ENCODE measurements at regions not wholly inside any gene's neighbourhood (a gene's known extent, or its start where the extent isn't known, plus 50 kb on each side); places are given as distances from the start of the nearest gene placed in this dataset.

DNA sequence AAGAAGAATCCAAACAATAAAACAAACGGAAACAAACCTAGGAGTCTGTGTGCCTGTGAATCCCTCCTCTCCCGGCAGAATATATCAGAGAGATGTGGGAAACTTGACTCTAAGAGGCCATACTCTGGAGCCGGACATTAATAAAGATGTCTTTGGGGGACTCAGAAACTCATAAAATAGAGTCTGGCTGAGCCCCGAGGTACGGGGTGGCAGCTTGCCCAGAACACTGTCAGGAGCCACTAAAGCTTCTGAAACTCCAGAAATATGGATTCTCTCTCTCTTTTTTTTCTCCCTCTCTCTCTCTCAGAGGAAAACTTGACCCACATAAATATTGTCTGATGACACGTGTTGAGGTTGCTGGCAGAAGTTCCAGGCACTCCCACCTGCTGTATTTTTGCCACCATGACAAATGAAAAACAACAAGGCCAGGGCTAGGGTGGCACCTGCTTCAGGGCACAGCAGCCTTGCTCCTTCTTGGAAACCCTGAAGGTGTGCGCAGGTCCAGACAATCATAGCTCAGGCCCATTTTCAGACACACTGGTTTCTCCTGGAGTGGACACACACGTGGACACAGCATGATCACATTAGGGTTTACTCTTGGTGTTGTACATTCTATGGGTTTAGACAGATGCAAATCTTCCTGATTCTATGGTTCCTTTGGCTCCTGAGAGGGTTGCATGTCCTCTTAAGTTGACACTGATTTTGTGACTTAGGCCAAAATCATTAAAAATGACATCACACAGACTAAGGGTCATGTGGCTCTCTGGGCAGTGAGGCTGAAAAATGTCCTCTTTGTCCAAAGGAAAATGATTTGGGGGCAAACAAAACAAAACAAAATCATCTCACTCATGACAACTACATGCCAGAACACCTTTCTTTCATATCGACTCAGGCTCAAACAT lies 282.6 kb upstream of the IRX3 start:
- H3K4me3 ChIP-seq (ENCODE audit: low read length), result no peak overlapping the region
- Mint-ChIP-seq H3K4me3 (no peak overlapping the region), H3K27ac (no peak overlapping the region), H3K4me1 (ENCODE audit: low read depth) (no peaks in the 10 kb centered on the region), H3K9me3 (no peaks in the 10 kb centered on the region), H3K36me3 (ENCODE audit: low read depth) (no peaks in the 10 kb centered on the region), H3K27me3 (no peaks in the 10 kb centered on the region)
- intact Hi-C loops (cut with DNase I, micrococcal nuclease), result no loop called here
- no peaks in the 10 kb centered on the region for H3K36me3 ChIP-seq (ENCODE audit: insufficient read depth, low read length)
- POLR2A ChIA-PET, result no interaction called here
- peaks cover 0 to 13% of the 10 kb centered on the region in 2 experiments for H3K9me3 ChIP-seq (ENCODE audit: control insufficient read depth in 1 of 2, insufficient read depth in 1 of 2, low read length in 2 of 2)
- DNase-seq (no peak), ATAC-seq (ENCODE audit: poor library complexity) (no peak)
- no peaks in the 10 kb centered on the region for H3K27me3 ChIP-seq (ENCODE audit: control insufficient read depth in 1 of 2, insufficient read depth in 2 of 2, low read length in 2 of 2)
- H3K27ac ChIP-seq (ENCODE audit: low read depth in 1 of 2, low read length in 2 of 2), result no peak overlapping the region
- CTCF ChIA-PET, result no interaction called here
- TF ChIP-seq, protein P1, sequence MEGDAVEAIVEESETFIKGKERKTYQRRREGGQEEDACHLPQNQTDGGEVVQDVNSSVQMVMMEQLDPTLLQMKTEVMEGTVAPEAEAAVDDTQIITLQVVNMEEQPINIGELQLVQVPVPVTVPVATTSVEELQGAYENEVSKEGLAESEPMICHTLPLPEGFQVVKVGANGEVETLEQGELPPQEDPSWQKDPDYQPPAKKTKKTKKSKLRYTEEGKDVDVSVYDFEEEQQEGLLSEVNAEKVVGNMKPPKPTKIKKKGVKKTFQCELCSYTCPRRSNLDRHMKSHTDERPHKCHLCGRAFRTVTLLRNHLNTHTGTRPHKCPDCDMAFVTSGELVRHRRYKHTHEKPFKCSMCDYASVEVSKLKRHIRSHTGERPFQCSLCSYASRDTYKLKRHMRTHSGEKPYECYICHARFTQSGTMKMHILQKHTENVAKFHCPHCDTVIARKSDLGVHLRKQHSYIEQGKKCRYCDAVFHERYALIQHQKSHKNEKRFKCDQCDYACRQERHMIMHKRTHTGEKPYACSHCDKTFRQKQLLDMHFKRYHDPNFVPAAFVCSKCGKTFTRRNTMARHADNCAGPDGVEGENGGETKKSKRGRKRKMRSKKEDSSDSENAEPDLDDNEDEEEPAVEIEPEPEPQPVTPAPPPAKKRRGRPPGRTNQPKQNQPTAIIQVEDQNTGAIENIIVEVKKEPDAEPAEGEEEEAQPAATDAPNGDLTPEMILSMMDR (IDR thresholded peaks at IDR 0.05), result no peak
- no peaks in the 10 kb centered on the region for H3K4me1 ChIP-seq (ENCODE audit: insufficient read depth, low read length)

DNA sequence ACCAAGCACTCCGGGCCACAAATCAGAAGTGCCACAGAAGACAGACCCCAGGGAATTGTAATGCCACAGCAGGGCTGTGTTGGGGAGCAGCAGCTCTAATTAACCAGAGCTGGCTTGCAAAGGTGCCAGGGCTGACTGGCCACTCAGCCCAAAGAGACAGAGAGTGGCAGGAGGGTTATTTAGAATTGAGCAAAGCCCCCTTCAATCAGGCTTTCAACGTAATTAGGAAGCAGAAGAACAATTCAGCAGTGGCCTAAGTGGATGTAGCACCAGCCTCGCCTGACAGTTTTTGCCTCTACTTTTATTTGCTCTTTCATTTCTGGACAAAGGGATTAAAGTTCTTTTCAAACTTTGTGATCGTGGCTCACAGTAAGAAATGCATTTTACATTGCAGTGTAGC lies 278.3 kb upstream of the IRX3 start:
- TF ChIP-seq, protein P1 (IDR thresholded peaks at IDR 0.05), result no peak
- ATAC-seq (ENCODE audit: poor library complexity) (no peak), DNase-seq (no peak)
- no peaks in the 10 kb centered on the region for H3K27me3 Mint-ChIP-seq
- no peaks in the 10 kb centered on the region for H3K9me3 Mint-ChIP-seq
- H3K4me1 Mint-ChIP-seq (ENCODE audit: low read depth), result no peaks in the 10 kb centered on the region
- Histone ChIP-seq H3K9me3 (ENCODE audit: control insufficient read depth in 1 of 2, insufficient read depth in 1 of 2, low read length in 2 of 2) (peaks cover 0 to 16% of the 10 kb centered on the region in 2 experiments), H3K27me3 (ENCODE audit: control insufficient read depth in 1 of 2, insufficient read depth in 2 of 2, low read length in 2 of 2) (no peaks in the 10 kb centered on the region), H3K36me3 (ENCODE audit: insufficient read depth, low read length) (no peaks in the 10 kb centered on the region), H3K4me1 (ENCODE audit: insufficient read depth, low read length) (no peaks in the 10 kb centered on the region), H3K4me3 (ENCODE audit: low read length) (no peak overlapping the region), H3K27ac (ENCODE audit: low read depth in 1 of 2, low read length in 2 of 2) (no peak overlapping the region)
- CTCF ChIA-PET, result no interaction called here
- no peak overlapping the region for H3K27ac Mint-ChIP-seq
- no peak overlapping the region for H3K4me3 Mint-ChIP-seq
- intact Hi-C loops (cut with DNase I, micrococcal nuclease), result no loop called here
- H3K36me3 Mint-ChIP-seq (ENCODE audit: low read depth), result no peaks in the 10 kb centered on the region
- POLR2A ChIA-PET, result no interaction called here

DNA sequence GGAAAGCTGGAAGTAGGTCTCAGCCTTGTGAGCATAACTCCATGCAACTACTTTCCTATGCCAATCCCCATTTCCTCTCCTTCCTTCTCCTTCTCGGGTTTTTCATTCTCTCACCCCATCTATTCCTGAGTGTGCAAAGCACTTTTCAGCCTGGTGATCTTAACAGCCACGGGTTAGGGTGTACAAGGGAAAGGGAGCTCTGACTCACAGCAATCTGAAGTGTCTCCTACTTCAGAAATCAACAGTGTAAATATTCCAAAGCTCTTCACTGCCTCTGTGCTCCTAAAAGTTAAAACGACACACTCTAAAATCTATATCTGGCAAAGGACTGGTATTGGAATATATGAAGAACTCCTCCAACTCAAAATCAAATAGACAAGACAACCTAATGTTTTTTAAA lies 268.0 kb upstream of the IRX3 start:
- CTCF ChIA-PET, result no interaction called here
- POLR2A ChIA-PET, result no interaction called here
- no peak overlapping the region for H3K4me3 Mint-ChIP-seq

More for the DNA sequence above, 268.0 kb upstream of the IRX3 start:
- Mint-ChIP-seq H3K9me3 (peaks cover 2% of the 10 kb centered on the region), H3K36me3 (ENCODE audit: low read depth) (no peaks in the 10 kb centered on the region), H3K4me1 (ENCODE audit: low read depth) (no peaks in the 10 kb centered on the region), H3K27me3 (peaks cover 4% of the 10 kb centered on the region), H3K27ac (no peak overlapping the region)
- intact Hi-C loops (cut with DNase I, micrococcal nuclease), result no loop called here
- ATAC-seq (ENCODE audit: poor library complexity) (no peak), DNase-seq (no peak)
- TF ChIP-seq, protein P1 (IDR thresholded peaks at IDR 0.05), result no peak
- H3K9me3 ChIP-seq (ENCODE audit: control insufficient read depth in 1 of 2, insufficient read depth in 1 of 2, low read length in 2 of 2), result peaks cover 0 to 4% of the 10 kb centered on the region in 2 experiments
- H3K4me3 ChIP-seq (ENCODE audit: low read length), result no peak overlapping the region
- H3K4me1 ChIP-seq (ENCODE audit: insufficient read depth, low read length), result no peaks in the 10 kb centered on the region
- no peaks in the 10 kb centered on the region for H3K36me3 ChIP-seq (ENCODE audit: insufficient read depth, low read length)
- H3K27ac ChIP-seq (ENCODE audit: low read depth in 1 of 2, low read length in 2 of 2), result no peak overlapping the region
- peaks cover 0 to 3% of the 10 kb centered on the region in 2 experiments for H3K27me3 ChIP-seq (ENCODE audit: control insufficient read depth in 1 of 2, insufficient read depth in 2 of 2, low read length in 2 of 2)

All from CD4-positive, alpha-beta T cell (primary cell).